HEK293 (cell line): ENCODE measurements at regions not wholly inside any gene's neighbourhood (a gene's known extent, or its start where the extent isn't known, plus 50 kb on each side); places are given as distances from the start of the nearest gene placed in this dataset.

Source experiments
- CTCF ChIA-PET: fragments of 350-600 bp; formaldehyde crosslinking; extraction: SDS; loops from one replicate; lab custom pipeline; 2021; ENCODE audit warnings: antibody characterized with exemption; lab: Yijun Ruan, JAX
- POLR2A ChIA-PET: fragments of 300-600 bp; formaldehyde crosslinking; extraction: SDS; loops from one replicate; lab custom pipeline; 2020; ENCODE audit warnings: antibody characterized with exemption, inconsistent platforms; lab: Yijun Ruan, JAX
- H3K27ac ChIP-seq: fragments of 200-500 bp; sonication (Bioruptor generic); 2 replicates; pipeline ENCODE4 v1.5.1; 2014; ENCODE audit warnings: low read depth, low read length, control low read depth, inconsistent platforms; ENCODE audit errors: extremely low read depth
- H3K36me3 ChIP-seq, 2 experiments: fragments of 200-500 bp in 1 of 2; sonication (Bioruptor generic) in 1 of 2; 1 replicate in 1 of 2; 2 replicates in 1 of 2; pipeline ENCODE4 v1.5.1; 2014 to 2017; ENCODE audit warnings: inconsistent platforms in 2 of 2, low read length in 2 of 2; ENCODE audit not compliant: control insufficient read depth in 2 of 2, insufficient read depth in 1 of 2
- H3K4me1 ChIP-seq: fragments of 200-500 bp; sonication (Bioruptor generic); 2 replicates; pipeline ENCODE4 v1.5.1; 2014; ENCODE audit warnings: mild to moderate bottlenecking, low read length, inconsistent platforms; ENCODE audit not compliant: control insufficient read depth, insufficient read depth
- H3K4me3 ChIP-seq: 2 replicates; pipeline ENCODE4 v1.5.1; 2011; ENCODE audit warnings: low read depth, mild to moderate bottlenecking, control low read depth, low read length, moderate library complexity
- H3K9me3 ChIP-seq: fragments of 200-500 bp; sonication (Bioruptor generic); 2 replicates; pipeline ENCODE4 v1.5.1; 2014; ENCODE audit warnings: low read depth, low read length, inconsistent platforms; ENCODE audit not compliant: control insufficient read depth, insufficient read depth
- EGR2 ChIP-seq: fragments of 450-650 bp; formaldehyde crosslinking; IDR thresholded peaks from 2 replicates; pipeline ENCODE4 v1.5.1; 2016; ENCODE audit warnings: low read depth, missing biosample characterization, missing genetic modification characterization
- FEZF1 ChIP-seq: fragments of 450-650 bp; formaldehyde crosslinking; IDR thresholded peaks from 2 replicates; pipeline ENCODE4 v1.5.1; 2016; ENCODE audit warnings: missing biosample characterization, missing genetic modification characterization
- HIC1 ChIP-seq: fragments of 450-650 bp; formaldehyde crosslinking; IDR thresholded peaks from 2 replicates; pipeline ENCODE4 v1.5.1; 2016; ENCODE audit warnings: missing biosample characterization, missing genetic modification characterization
- KLF16 ChIP-seq: fragments of 450-650 bp; formaldehyde crosslinking; IDR thresholded peaks from 2 replicates; pipeline ENCODE4 v1.5.1; 2017; ENCODE audit warnings: missing biosample characterization, missing genetic modification characterization
- MYNN ChIP-seq: fragments of 450-650 bp; formaldehyde crosslinking; IDR thresholded peaks from 2 replicates; pipeline ENCODE4 v1.5.1; 2016; ENCODE audit warnings: missing biosample characterization, missing genetic modification characterization, borderline replicate concordance
- PBX3 ChIP-seq: sonication (generic); formaldehyde crosslinking; IDR thresholded peaks from 2 replicates; pipeline ENCODE4 v1.8.1; 2022; ENCODE audit warnings: mild to moderate bottlenecking, moderate library complexity, missing genetic modification reagents
- PRDM1 ChIP-seq: fragments of 450-650 bp; formaldehyde crosslinking; IDR thresholded peaks from 2 replicates; pipeline ENCODE4; 2016; ENCODE audit warnings: missing biosample characterization, missing genetic modification characterization
- PRDM6 ChIP-seq: fragments of 450-650 bp; formaldehyde crosslinking; IDR thresholded peaks from 2 replicates; pipeline ENCODE4 v1.5.1; 2017; ENCODE audit warnings: missing biosample characterization, missing genetic modification characterization
- RBAK ChIP-seq: fragments of 450-650 bp; formaldehyde crosslinking; IDR thresholded peaks from 2 replicates; pipeline ENCODE4 v1.5.1; 2016; ENCODE audit warnings: missing biosample characterization, missing genetic modification characterization
- SCRT1 ChIP-seq: fragments of 450-650 bp; formaldehyde crosslinking; IDR thresholded peaks from 2 replicates; pipeline ENCODE4 v1.5.1; 2016; ENCODE audit warnings: missing biosample characterization, missing genetic modification characterization, borderline replicate concordance
- ZNF19 ChIP-seq: fragments of 450-650 bp; formaldehyde crosslinking; IDR thresholded peaks from 2 replicates; pipeline ENCODE4; 2016; ENCODE audit warnings: missing biosample characterization, missing genetic modification characterization, low read depth
- ZNF211 ChIP-seq: fragments of 450-650 bp; formaldehyde crosslinking; IDR thresholded peaks from 2 replicates; pipeline ENCODE4 v1.5.1; 2016; ENCODE audit warnings: low read depth, missing biosample characterization, missing genetic modification characterization
- ZNF24 ChIP-seq: fragments of 450-650 bp; formaldehyde crosslinking; IDR thresholded peaks from 2 replicates; pipeline ENCODE4 v1.5.1; 2016; ENCODE audit warnings: missing biosample characterization, missing genetic modification characterization
- ZNF248 ChIP-seq: fragments of 450-650 bp; formaldehyde crosslinking; IDR thresholded peaks from 2 replicates; pipeline ENCODE4 v1.5.1; 2017; ENCODE audit warnings: missing biosample characterization, missing genetic modification characterization
- ZNF280D ChIP-seq: fragments of 450-650 bp; formaldehyde crosslinking; IDR thresholded peaks from 2 replicates; pipeline ENCODE4 v1.5.1; 2016; ENCODE audit warnings: missing biosample characterization, missing genetic modification characterization
- ZNF391 ChIP-seq: fragments of 450-650 bp; formaldehyde crosslinking; IDR thresholded peaks from 2 replicates; pipeline ENCODE4 v1.5.1; 2016; ENCODE audit warnings: low read depth, missing biosample characterization, missing genetic modification characterization, borderline replicate concordance
- ZNF426 ChIP-seq: fragments of 450-650 bp; formaldehyde crosslinking; IDR thresholded peaks from 2 replicates; pipeline ENCODE4 v1.5.1; 2017; ENCODE audit warnings: missing biosample characterization, missing genetic modification characterization, mild to moderate bottlenecking, inconsistent platforms, moderate library complexity
- ZNF529 ChIP-seq: fragments of 450-650 bp; formaldehyde crosslinking; IDR thresholded peaks from 2 replicates; pipeline ENCODE4 v1.5.1; 2017; ENCODE audit warnings: missing genetic modification characterization, missing biosample characterization; ENCODE audit not compliant: insufficient replicate concordance
- ZNF530 ChIP-seq: fragments of 450-650 bp; formaldehyde crosslinking; IDR thresholded peaks from 2 replicates; pipeline ENCODE4 v1.5.1; 2016; ENCODE audit warnings: low read depth, missing biosample characterization, missing genetic modification characterization
- ZNF555 ChIP-seq: fragments of 450-650 bp; formaldehyde crosslinking; conservative IDR thresholded peaks from 2 replicates; pipeline ENCODE4 v1.5.1; 2017; ENCODE audit warnings: missing biosample characterization, mild to moderate bottlenecking, missing genetic modification characterization, inconsistent platforms
- ZNF621 ChIP-seq: fragments of 450-650 bp; formaldehyde crosslinking; IDR thresholded peaks from 2 replicates; pipeline ENCODE4 v1.5.1; 2017; ENCODE audit warnings: missing biosample characterization, missing genetic modification characterization
- ZNF645 ChIP-seq: fragments of 450-650 bp; formaldehyde crosslinking; IDR thresholded peaks from 2 replicates; pipeline ENCODE4; 2016; ENCODE audit warnings: missing biosample characterization, missing genetic modification characterization
- ZNF664 ChIP-seq: fragments of 450-650 bp; formaldehyde crosslinking; IDR thresholded peaks from 2 replicates; pipeline ENCODE4 v1.5.1; 2016; ENCODE audit warnings: missing biosample characterization, missing genetic modification characterization
- ZNF701 ChIP-seq: fragments of 450-650 bp; formaldehyde crosslinking; IDR thresholded peaks from 2 replicates; pipeline ENCODE4 v1.5.1; 2016; ENCODE audit warnings: missing biosample characterization, missing genetic modification characterization
- ZNF777 ChIP-seq: fragments of 450-650 bp; formaldehyde crosslinking; IDR thresholded peaks from 2 replicates; pipeline ENCODE4 v1.5.1; 2017; ENCODE audit warnings: missing biosample characterization, missing genetic modification characterization, borderline replicate concordance
- ZNF830 ChIP-seq: fragments of 450-650 bp; IDR thresholded peaks from 2 replicates; pipeline ENCODE4 v1.5.0; 2018; ENCODE audit warnings: missing biosample characterization, missing genetic modification characterization, low read depth, mild to moderate bottlenecking, moderate library complexity

GRCh38 chr5:3122216-3122615, 370.7 kb upstream of the IRX2 start (continued):
- no peak for TF ChIP-seq PRDM6 (tag by site-specific recombination)
- TF ChIP-seq ZNF830 (tag by site-specific recombination) = no peak
- no peak for TF ChIP-seq ZNF19 (tag by site-specific recombination)
- no peak for TF ChIP-seq ZNF530
- TF ChIP-seq ZNF664 (tag by site-specific recombination) = no peak
- TF ChIP-seq ZNF248 (tag by site-specific recombination) = no peak
- TF ChIP-seq ZNF645 (tag by site-specific recombination) = no peak
- TF ChIP-seq KLF16 = no peak

GRCh38 chr5:3121813-3122212, 370.3 kb upstream of the IRX2 start:
- H3K36me3 ChIP-seq = no peaks in the 10 kb centered on the region
- no peak for TF ChIP-seq PRDM1
- no peak for TF ChIP-seq PBX3 (CRISPR knock-in tag)
- no peak for TF ChIP-seq ZNF248 (tag by site-specific recombination)
- no peak for TF ChIP-seq RBAK (tag by site-specific recombination)
- TF ChIP-seq ZNF280D (tag by site-specific recombination) = no peak
- TF ChIP-seq FEZF1 (tag by site-specific recombination) = no peak
- TF ChIP-seq ZNF391 (tag by site-specific recombination) = no peak
- TF ChIP-seq ZNF701 (tag by site-specific recombination) = no peak
- no peak for TF ChIP-seq SCRT1 (tag by site-specific recombination)
- POLR2A ChIA-PET = no interaction called here
- no peaks in the 10 kb centered on the region for H3K4me1 ChIP-seq
- CTCF ChIA-PET = no interaction called here
- no peak overlapping the region for H3K4me3 ChIP-seq
- H3K27ac ChIP-seq = no peak overlapping the region
- no peaks in the 10 kb centered on the region for H3K9me3 ChIP-seq

- Histone ChIP-seq H3K4me3 (no peak overlapping the region), H3K36me3 (no peaks in the 10 kb centered on the region), H3K27ac (no peak overlapping the region), H3K4me1 (no peaks in the 10 kb centered on the region), H3K9me3 (no peaks in the 10 kb centered on the region)
- POLR2A ChIA-PET = no interaction called here
- CTCF ChIA-PET = no interaction called here
- TF ChIP-seq ZNF211 = no peak
- no peak for TF ChIP-seq ZNF529 (tag by site-specific recombination)
- TF ChIP-seq HIC1 = no peak
- no peak for TF ChIP-seq EGR2 (tag by site-specific recombination)
- no peak for TF ChIP-seq ZNF24 (tag by site-specific recombination)
- TF ChIP-seq MYNN = no peak
- TF ChIP-seq ZNF777 (tag by site-specific recombination) = no peak
- no peak for TF ChIP-seq ZNF621 (tag by site-specific recombination)
- TF ChIP-seq ZNF426 (tag by site-specific recombination) = no peak
- TF ChIP-seq ZNF555 = no peak
Measured at GRCh38 chr5:3120028-3120427, 368.6 kb upstream of the IRX2 start.
